SK-N-SH treated with all-trans-retinoic acid at 6 μM for 48 hours (cell line): ENCODE measurements at regions not wholly inside any gene's neighbourhood (a gene's known extent, or its start where the extent isn't known, plus 50 kb on each side); places are given as distances from the start of the nearest gene placed in this dataset.

Experiments
- ATAC-seq: fragments of 200-7000 bp; cut with Tn5 transposase; 3 replicates; pipeline ENCODE4 v1.9.1; 2020; ENCODE audit warnings: mild to moderate bottlenecking, moderate library complexity
- BACH2 ChIP-seq: fragments of 250-450 bp; sonication (Bioruptor Pico); IDR thresholded peaks from 2 replicates; pipeline ENCODE4 v1.9.0; 2021; ENCODE audit warnings: mild to moderate bottlenecking, borderline replicate concordance
- CREB5 ChIP-seq: fragments of 250-450 bp; sonication (Bioruptor Pico); IDR thresholded peaks from 2 replicates; pipeline ENCODE4 v1.5.1; 2020; ENCODE audit warnings: low read depth, mild to moderate bottlenecking, moderate library complexity
- CSDC2 ChIP-seq: fragments of 250-450 bp; sonication (Bioruptor Pico); IDR thresholded peaks from 2 replicates; pipeline ENCODE4 v1.5.0; 2020; ENCODE audit warnings: mild to moderate bottlenecking, moderate library complexity
- CSRNP3 ChIP-seq: fragments of 250-450 bp; sonication (Bioruptor Pico); IDR thresholded peaks from 2 replicates; pipeline ENCODE4 v1.5.1; 2021; ENCODE audit warnings: mild to moderate bottlenecking, moderate library complexity
- ESRRG ChIP-seq: fragments of 250-450 bp; sonication (Bioruptor Pico); IDR thresholded peaks from 2 replicates; pipeline ENCODE4 v1.6.1; 2021; ENCODE audit warnings: mild to moderate bottlenecking
- GLIS3 ChIP-seq: fragments of 250-450 bp; sonication (Bioruptor Pico); IDR thresholded peaks from 2 replicates; pipeline ENCODE4 v1.5.0; 2020; ENCODE audit warnings: mild to moderate bottlenecking, moderate library complexity
- ISL1 ChIP-seq: fragments of 250-450 bp; sonication (Bioruptor Pico); IDR thresholded peaks from 2 replicates; pipeline ENCODE4 v2.1.2; 2022; ENCODE audit warnings: mild to moderate bottlenecking, moderate library complexity
- OSR1 ChIP-seq: fragments of 250-450 bp; sonication (Bioruptor Pico); IDR thresholded peaks from 2 replicates; pipeline ENCODE4 v1.8.0; 2022; ENCODE audit warnings: moderate library complexity, mild to moderate bottlenecking, inconsistent platforms
- PATZ1 ChIP-seq: fragments of 250-450 bp; sonication (Bioruptor Pico); IDR thresholded peaks from 2 replicates; pipeline ENCODE4 v1.8.0; 2020; ENCODE audit warnings: mild to moderate bottlenecking, moderate library complexity, borderline replicate concordance
- POU6F1 ChIP-seq: fragments of 250-450 bp; sonication (Bioruptor Pico); IDR thresholded peaks from 2 replicates; pipeline ENCODE4 v1.8.0; 2021; ENCODE audit warnings: low read depth, mild to moderate bottlenecking, moderate library complexity, borderline replicate concordance
- PPARA ChIP-seq: fragments of 250-450 bp; sonication (Bioruptor Pico); IDR thresholded peaks from 2 replicates; pipeline ENCODE4 v1.5.0; 2020; ENCODE audit warnings: mild to moderate bottlenecking, borderline replicate concordance
- SNAI2 ChIP-seq: fragments of 250-450 bp; sonication (Bioruptor Pico); IDR thresholded peaks from 2 replicates; pipeline ENCODE4 v1.5.0; 2020; ENCODE audit warnings: mild to moderate bottlenecking, moderate library complexity
- TCF4 ChIP-seq: fragments of 250-450 bp; sonication (Bioruptor Pico); IDR thresholded peaks from 2 replicates; pipeline ENCODE4 v1.8.0; 2021; ENCODE audit warnings: mild to moderate bottlenecking, moderate library complexity, borderline replicate concordance
- TOX ChIP-seq: fragments of 250-450 bp; sonication (Bioruptor Pico); IDR thresholded peaks from 2 replicates; pipeline ENCODE4 v1.8.0; 2021; ENCODE audit warnings: mild to moderate bottlenecking, moderate library complexity, borderline replicate concordance
- TSHZ2 ChIP-seq: fragments of 250-450 bp; sonication (Bioruptor Pico); IDR thresholded peaks from 2 replicates; pipeline ENCODE4 v1.5.0; 2020; ENCODE audit warnings: mild to moderate bottlenecking, moderate library complexity
- ZC3H10 ChIP-seq: fragments of 250-450 bp; sonication (Bioruptor Pico); IDR thresholded peaks from 2 replicates; pipeline ENCODE4 v1.5.1; 2021; ENCODE audit warnings: mild to moderate bottlenecking, moderate library complexity
- ZFP3 ChIP-seq: fragments of 250-450 bp; sonication (Bioruptor Pico); IDR thresholded peaks from 2 replicates; pipeline ENCODE4 v1.5.0; 2020; ENCODE audit warnings: mild to moderate bottlenecking, moderate library complexity
- ZNF565 ChIP-seq: fragments of 450-650 bp; formaldehyde crosslinking; conservative IDR thresholded peaks from 2 replicates; pipeline ENCODE4 v1.5.0; 2020; ENCODE audit warnings: low read depth, mild to moderate bottlenecking, moderate library complexity
- ZNF8 ChIP-seq: fragments of 450-650 bp; formaldehyde crosslinking; IDR thresholded peaks from 2 replicates; pipeline ENCODE4 v1.5.0; 2020; ENCODE audit warnings: mild to moderate bottlenecking, moderate library complexity

- ATAC-seq: 0 out of 3 replicates have a peak, but pooled peaks have one; percentile 33
Measured at GRCh38 chr3:181454451-181455027, 257.2 kb upstream of the SOX2 start.

GRCh38 chr3:181446741-181447140, 265.0 kb upstream of the SOX2 start:
- no peak for ATAC-seq
- TF ChIP-seq SNAI2 (CRISPR knock-in tag) (no peak), CREB5 (CRISPR knock-in tag) (no peak)

More at GRCh38 chr3:181454451-181455027, 257.2 kb upstream of the SOX2 start:
- no peak for TF ChIP-seq ESRRG
- no peak for TF ChIP-seq TOX (CRISPR knock-in tag)
- TF ChIP-seq PATZ1 (CRISPR knock-in tag): no peak
- TF ChIP-seq ISL1 (CRISPR knock-in tag): no peak
- no peak for TF ChIP-seq CSDC2 (CRISPR knock-in tag)
- TF ChIP-seq ZNF565 (CRISPR knock-in tag): no peak
- TF ChIP-seq POU6F1 (CRISPR knock-in tag): no peak
- no peak for TF ChIP-seq TCF4
- TF ChIP-seq BACH2 (CRISPR knock-in tag): no peak
- no peak for TF ChIP-seq ZC3H10 (CRISPR knock-in tag)
- TF ChIP-seq ZFP3 (CRISPR knock-in tag): no peak
- no peak for TF ChIP-seq TSHZ2 (CRISPR knock-in tag)
- TF ChIP-seq GLIS3 (CRISPR knock-in tag): no peak
- TF ChIP-seq, all 23 proteins: peak for 0

GRCh38 chr3:181442066-181442465, 269.7 kb upstream of the SOX2 start:
- ATAC-seq: no peak
- TF ChIP-seq ZNF8 (CRISPR knock-in tag) (no peak), SNAI2 (CRISPR knock-in tag) (no peak), TSHZ2 (CRISPR knock-in tag) (no peak), BACH2 (CRISPR knock-in tag) (no peak), CREB5 (CRISPR knock-in tag) (no peak), ISL1 (CRISPR knock-in tag) (no peak), ZC3H10 (CRISPR knock-in tag) (no peak), POU6F1 (CRISPR knock-in tag) (no peak), CSRNP3 (no peak), PATZ1 (CRISPR knock-in tag) (no peak), PPARA (no peak), ESRRG (no peak), OSR1 (CRISPR knock-in tag) (no peak), GLIS3 (CRISPR knock-in tag) (no peak)
